HG03097 (cell line): ENCODE measurements at regions not wholly inside any gene's neighbourhood (a gene's known extent, or its start where the extent isn't known, plus 50 kb on each side); places are given as distances from the start of the nearest gene placed in this dataset.

Source experiments
- ATAC-seq: cut with Tn5 transposase; IDR thresholded peaks from one replicate; pipeline ENCODE4 v1.9.1; 2021; ENCODE audit not compliant: unreplicated experiment, low FRiP score

DNA sequence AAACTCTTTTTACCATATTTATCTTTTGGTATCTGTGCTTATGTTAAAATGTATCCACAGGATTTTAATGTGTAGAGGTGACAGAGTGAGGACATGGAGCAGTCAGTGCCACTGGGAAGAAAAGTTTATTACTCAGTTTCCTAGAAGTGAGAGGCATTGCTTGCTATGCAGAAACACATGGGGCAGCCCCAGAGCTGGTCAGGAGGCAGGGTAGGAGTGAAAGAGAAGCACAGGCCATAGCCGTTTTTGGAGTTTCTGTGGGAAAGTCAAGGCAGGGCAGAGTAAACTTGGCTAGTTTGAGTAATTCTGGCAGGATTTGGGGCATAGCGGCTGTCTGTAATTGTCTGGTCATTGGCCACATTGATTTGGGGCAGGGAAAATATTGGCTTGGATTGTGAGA lies 370.9 kb downstream of the FGF9 start:
- ATAC-seq = no peak

DNA sequence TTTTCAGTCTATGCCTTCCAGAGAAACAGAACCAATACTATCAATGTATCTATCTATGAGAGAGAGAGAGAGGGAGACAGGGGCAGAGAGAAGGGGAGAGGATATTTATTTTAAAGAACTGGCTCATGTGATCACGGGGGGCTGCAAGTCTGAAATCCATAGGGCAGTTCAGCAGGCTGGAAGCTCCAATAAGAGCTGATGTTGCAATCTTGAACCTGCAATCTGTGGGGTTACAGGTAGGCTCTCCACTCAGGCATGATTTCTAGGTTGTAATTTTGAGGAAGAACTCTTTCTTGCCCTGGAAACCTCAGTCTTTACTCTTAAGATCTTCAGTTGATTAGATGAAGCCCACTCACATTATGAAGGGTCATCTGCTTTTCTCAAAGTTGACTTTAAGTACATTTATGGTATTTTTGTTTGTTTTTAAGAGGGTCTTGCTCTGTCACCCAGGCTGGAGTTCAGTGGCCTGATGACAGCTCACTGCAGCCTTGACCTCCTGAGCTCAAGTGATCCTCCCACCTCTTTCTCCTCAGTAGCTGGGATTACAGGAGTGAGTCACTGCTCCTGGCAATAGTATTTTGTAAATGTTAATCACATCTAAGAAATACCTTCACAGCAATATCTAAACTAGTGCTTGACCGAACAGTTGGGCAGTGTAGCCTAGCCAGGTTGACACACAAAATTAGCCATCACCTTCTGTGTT lies 376.4 kb downstream of the FGF9 start:
- ATAC-seq = no peak

- no peak for ATAC-seq
These were observed 376.9 kb downstream of the FGF9 start for GRCh38 chr13:22047785-22048104.

DNA sequence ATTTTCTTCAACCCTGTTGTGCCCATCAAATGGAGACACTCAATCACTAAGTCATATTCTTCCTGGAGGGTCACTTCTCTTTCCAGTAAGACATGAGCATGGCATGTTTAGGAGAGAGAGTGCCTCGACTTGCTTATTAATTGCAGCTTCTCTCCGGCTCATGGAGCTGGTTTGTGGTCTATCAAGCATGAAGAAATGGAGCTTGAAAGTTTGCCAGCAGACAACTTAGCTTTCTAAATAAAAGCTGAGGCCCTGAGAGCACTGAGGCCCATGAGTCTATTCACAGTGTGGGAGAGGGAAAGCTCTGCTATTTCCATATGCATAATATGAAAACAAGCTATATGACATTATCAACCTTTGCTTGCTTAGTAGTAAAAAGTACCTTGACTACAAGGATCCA lies 378.5 kb downstream of the FGF9 start:
- no peak for ATAC-seq

DNA sequence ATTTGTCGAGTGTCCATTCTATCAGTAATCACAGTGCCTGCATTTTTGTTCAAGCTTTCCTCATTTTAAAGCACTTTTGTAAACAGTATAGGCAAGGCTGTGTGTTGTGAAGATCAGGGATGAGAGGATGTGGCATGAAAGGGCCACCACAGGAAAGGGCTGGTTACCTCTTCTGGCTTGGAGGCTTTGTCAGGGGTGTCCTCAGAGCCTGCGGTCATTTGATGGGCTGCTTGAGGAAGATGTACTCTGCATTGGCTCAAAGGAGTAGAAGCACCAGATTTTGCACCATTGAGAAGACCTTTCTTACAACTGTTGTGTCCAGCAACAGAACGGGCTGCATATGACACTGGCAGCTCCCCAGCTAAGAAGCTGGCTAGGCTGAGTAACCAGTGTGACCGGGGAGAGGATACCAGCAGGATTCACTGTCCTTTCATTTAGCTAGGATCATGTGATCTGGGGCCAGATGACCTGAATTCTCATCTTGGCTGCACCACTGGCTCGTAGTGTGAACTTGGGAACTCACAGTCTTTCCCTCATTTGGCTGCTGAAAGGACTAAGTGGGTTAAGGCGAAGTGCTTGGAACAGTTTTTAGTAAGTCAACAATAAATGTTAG lies 380.2 kb downstream of the FGF9 start:
- ATAC-seq = no peak

GRCh38 chr13:22053053-22053452 lies 382.2 kb downstream of the FGF9 start:
- ATAC-seq = no peak

DNA sequence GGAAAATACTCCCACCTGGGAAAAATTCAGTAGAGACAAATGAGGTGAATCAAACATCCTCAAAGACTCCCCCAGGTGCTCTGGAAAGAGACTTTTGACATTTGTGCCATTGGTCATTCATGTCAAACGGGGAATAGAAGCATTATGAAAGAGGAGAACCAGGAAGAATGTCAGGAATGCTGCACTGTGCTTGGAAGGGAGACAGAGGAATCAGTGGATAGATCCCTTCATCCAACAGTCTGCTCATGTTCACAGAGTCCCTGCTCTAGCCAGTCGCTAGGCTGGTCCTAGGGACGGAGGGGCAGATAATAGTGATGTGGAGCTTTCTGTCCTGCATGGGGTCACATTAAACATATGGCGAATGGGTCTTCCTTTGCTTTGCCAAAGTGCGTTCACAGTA lies 384.4 kb downstream of the FGF9 start:
- no peak for ATAC-seq

GRCh38 chr13:22060187-22060586 lies 389.3 kb downstream of the FGF9 start:
- ATAC-seq = no peak

DNA sequence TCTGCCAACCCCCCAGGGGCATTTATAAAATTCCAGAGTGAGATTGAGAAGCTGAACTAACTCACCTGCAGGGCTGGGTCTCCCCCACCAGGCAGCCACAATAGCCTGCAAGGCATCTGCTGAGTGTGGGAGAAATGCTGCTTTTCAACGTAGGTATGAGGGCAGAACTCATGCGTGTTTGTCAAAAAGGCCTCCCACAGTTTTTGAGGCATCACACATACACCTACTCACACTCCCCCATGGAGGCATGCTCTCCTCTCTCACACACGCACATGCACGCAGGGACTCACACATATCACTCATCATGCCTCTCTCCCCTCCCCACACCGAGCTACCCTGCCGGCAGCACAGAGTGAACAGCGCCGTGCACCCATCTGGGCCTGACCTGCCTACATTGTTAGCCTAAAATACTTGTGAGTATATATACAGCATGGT lies 390.5 kb downstream of the FGF9 start:
- ATAC-seq = peak; percentile 35

GRCh38 chr13:22061806-22062391 lies 391.0 kb downstream of the FGF9 start:
- ATAC-seq = peak; percentile 76

GRCh38 chr13:22062478-22063205 lies 391.8 kb downstream of the FGF9 start:
- no peak for ATAC-seq

- no peak for ATAC-seq
These were observed 392.7 kb downstream of the FGF9 start for GRCh38 chr13:22063416-22064124.

DNA sequence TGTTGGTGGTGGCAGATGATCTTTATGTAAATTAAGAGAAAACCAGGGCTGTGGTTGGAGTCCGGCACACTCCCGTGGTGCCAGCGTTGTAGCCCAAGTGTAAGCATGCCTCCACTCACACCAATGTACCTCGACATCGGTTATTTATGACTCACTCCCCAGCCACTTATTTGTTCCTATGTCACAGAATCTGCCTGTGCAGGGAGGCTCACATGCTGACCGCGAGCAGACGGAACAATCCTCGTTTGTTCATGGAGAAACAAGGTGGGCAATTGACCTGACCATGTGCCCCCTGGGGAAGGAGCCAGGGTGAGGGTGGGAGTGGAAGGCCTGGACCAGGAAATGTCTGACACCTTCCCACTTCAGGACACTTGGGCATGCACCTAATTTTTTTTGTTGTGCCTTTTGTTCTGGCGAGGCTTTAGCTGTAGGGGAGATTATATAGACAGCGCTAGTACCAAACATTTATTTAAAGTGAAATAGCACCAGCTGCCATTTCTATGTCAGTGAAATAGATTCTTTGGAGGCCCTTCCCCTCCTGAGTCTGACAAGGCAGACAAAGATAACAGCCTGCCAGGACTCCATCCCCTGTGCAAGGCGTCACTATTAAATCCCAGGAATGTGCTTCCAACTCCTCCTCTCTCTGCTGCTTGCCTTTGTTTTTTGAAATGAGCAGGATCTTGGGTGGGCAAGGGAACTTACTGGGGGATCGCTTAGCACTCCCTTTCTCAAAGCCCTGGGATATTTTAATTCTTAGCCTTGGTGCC lies 394.2 kb downstream of the FGF9 start:
- ATAC-seq = no peak

- peak; percentile 57 for ATAC-seq
These were observed 402.8 kb downstream of the FGF9 start for GRCh38 chr13:22073718-22074117.

DNA sequence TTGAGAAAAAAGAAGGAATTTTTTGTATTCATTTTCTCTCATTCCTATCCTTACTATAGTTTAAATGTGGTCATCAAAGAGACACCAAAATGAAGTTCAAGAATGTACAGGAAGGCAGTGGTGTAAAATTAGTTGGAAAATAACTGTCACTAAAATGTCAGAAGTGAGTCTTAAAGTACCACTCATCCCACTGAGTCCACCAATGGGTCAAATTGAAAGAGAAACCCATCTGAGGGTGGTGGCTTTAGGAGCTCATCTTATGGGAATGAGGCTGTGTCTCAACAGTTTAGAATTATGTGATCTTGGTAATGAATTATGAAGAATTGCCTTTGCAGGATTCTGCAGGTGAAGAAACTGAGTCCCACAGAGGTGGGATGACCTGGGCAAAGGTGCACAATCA lies 403.5 kb downstream of the FGF9 start:
- no peak for ATAC-seq

GRCh38 chr13:22076658-22077057 lies 405.8 kb downstream of the FGF9 start:
- ATAC-seq = no peak

DNA sequence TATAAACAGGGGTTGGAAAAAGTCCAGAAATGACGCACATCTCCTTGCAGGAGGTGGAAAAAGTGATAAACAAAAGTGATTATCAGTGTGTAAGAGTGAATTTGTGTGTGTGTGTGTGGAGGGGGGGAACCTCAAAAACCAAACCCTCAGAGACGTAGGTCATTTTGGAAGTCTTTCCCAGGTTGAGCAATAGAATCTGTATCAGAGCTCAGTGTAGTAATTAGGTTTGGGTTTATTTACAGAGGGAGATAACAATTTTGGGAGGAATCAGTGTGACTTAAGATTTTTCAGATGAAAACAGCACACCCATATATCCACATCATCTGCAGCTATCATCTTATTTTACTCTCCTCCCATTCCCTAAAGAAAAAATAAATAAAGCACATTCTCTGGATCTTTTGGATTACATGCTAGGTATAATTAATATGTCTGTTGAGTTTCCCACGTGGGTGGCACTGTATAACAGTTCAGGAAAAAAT lies 406.4 kb downstream of the FGF9 start:
- ATAC-seq = no peak

- ATAC-seq = no peak
These were observed 406.9 kb downstream of the FGF9 start for GRCh38 chr13:22077764-22078163.

GRCh38 chr13:22079961-22080360 lies 409.1 kb downstream of the FGF9 start:
- no peak for ATAC-seq

DNA sequence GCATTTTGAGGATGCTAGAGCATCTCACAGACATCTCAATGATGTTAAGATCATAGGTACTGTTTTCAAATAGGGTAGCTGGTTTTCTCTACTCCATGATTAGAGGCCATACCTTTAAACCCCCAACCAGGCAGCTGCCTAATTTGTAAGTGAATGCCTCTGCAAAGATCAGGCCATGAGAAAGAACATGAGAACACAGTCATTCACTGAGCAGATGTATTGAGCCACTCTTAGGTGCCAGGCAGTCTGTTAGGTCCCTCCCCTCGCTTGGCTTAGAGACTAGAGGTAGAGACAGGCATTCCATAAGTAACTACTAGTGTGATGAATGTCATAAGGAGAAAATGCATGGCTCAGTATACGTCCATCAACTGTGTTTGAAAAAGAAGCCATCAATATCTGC lies 410.0 kb downstream of the FGF9 start:
- ATAC-seq = no peak
